ENCODE measurements at regions not wholly inside any gene's neighbourhood (a gene's known extent, or its start where the extent isn't known, plus 50 kb on each side); places are given as distances from the start of the nearest gene placed in this dataset.
"Not testable (repeated sequence)": the region's sequence is repeated elsewhere in the genome, so short reads cannot be mapped to it uniquely, and the experiment has no call there.

- Mint-ChIP-seq H3K27me3 (no peaks in the 10 kb centered on the region), H3K4me3 (no peak overlapping the region), H3K36me3 (no peaks in the 10 kb centered on the region), H3K27ac (no peak overlapping the region), H3K9me3 (peaks cover 0 to 4% of the 10 kb centered on the region in 2 donors), H3K4me1 (no peaks in the 10 kb centered on the region)
- DNase-seq: no peak
- ATAC-seq (replicated peaks): no peak
Observed at GRCh38 chr2:150091846-150092245, 395.6 kb downstream of the RND3 start.

- ATAC-seq (replicated peaks) (no peak), DNase-seq (no peak)
- Mint-ChIP-seq H3K9me3 (peaks cover 0 to 4% of the 10 kb centered on the region in 2 donors), H3K4me1 (no peaks in the 10 kb centered on the region), H3K36me3 (no peaks in the 10 kb centered on the region), H3K27ac (no peak overlapping the region), H3K4me3 (no peak overlapping the region), H3K27me3 (no peaks in the 10 kb centered on the region)
Observed at GRCh38 chr2:150090031-150090430, 397.4 kb downstream of the RND3 start.

GRCh38 chr2:150088538-150088937 is 398.9 kb downstream of the RND3 start:
- H3K27me3 Mint-ChIP-seq: no peaks in the 10 kb centered on the region
- no peak for DNase-seq

GRCh38 chr2:150085478-150085877 is 402.0 kb downstream of the RND3 start:
- no peak overlapping the region for H3K27ac Mint-ChIP-seq
- DNase-seq: no peak
- H3K9me3 Mint-ChIP-seq: peaks cover 5 to 11% of the 10 kb centered on the region in 2 donors
- ATAC-seq (replicated peaks): no peak
- no peaks in the 10 kb centered on the region for H3K27me3 Mint-ChIP-seq
- no peaks in the 10 kb centered on the region for H3K4me1 Mint-ChIP-seq
- no peaks in the 10 kb centered on the region for H3K36me3 Mint-ChIP-seq
- H3K4me3 Mint-ChIP-seq: no peak overlapping the region

More at GRCh38 chr2:150088538-150088937, 398.9 kb downstream of the RND3 start:
- Mint-ChIP-seq H3K9me3 (peaks cover 2 to 8% of the 10 kb centered on the region in 2 donors), H3K36me3 (no peaks in the 10 kb centered on the region), H3K4me1 (no peaks in the 10 kb centered on the region), H3K27ac (no peak overlapping the region), H3K4me3 (no peak overlapping the region)
- ATAC-seq (replicated peaks): no peak

- Mint-ChIP-seq H3K27ac (no peak overlapping the region), H3K27me3 (no peaks in the 10 kb centered on the region), H3K4me3 (no peak overlapping the region), H3K9me3 (peaks cover 5 to 7% of the 10 kb centered on the region in 2 donors), H3K4me1 (no peaks in the 10 kb centered on the region), H3K36me3 (no peaks in the 10 kb centered on the region)
- DNase-seq (no peak), ATAC-seq (replicated peaks) (no peak)
Observed at GRCh38 chr2:150081775-150082481, 405.5 kb downstream of the RND3 start.

- Mint-ChIP-seq H3K36me3 (no peaks in the 10 kb centered on the region), H3K27ac (no peak overlapping the region), H3K4me1 (no peaks in the 10 kb centered on the region), H3K27me3 (no peaks in the 10 kb centered on the region), H3K9me3 (peaks cover 4 to 13% of the 10 kb centered on the region in 2 donors), H3K4me3 (no peak overlapping the region)
- ATAC-seq (replicated peaks) (no peak), DNase-seq (no peak)
Observed at GRCh38 chr2:150076281-150076680, 411.2 kb downstream of the RND3 start.

- Mint-ChIP-seq H3K4me3 (no peak overlapping the region), H3K36me3 (no peaks in the 10 kb centered on the region), H3K9me3 (peaks cover 4 to 13% of the 10 kb centered on the region in 2 donors), H3K27ac (no peak overlapping the region), H3K27me3 (no peaks in the 10 kb centered on the region), H3K4me1 (no peaks in the 10 kb centered on the region)
- no peak for ATAC-seq (replicated peaks)
- no peak for DNase-seq
Observed at GRCh38 chr2:150075831-150076230, 411.6 kb downstream of the RND3 start.

- H3K36me3 Mint-ChIP-seq: no peaks in the 10 kb centered on the region
- no peak for ATAC-seq (replicated peaks)
Observed at GRCh38 chr2:150066490-150066889, 421.0 kb downstream of the RND3 start.

GRCh38 chr2:150063931-150064548 is 423.4 kb downstream of the RND3 start:
- no peak overlapping the region for H3K4me3 Mint-ChIP-seq
- ATAC-seq (replicated peaks) (no peak), DNase-seq (no peak)
- peaks cover 4 to 7% of the 10 kb centered on the region in 2 donors for H3K9me3 Mint-ChIP-seq
- H3K4me1 Mint-ChIP-seq: no peaks in the 10 kb centered on the region
- no peak overlapping the region for H3K27ac Mint-ChIP-seq
- no peaks in the 10 kb centered on the region for H3K36me3 Mint-ChIP-seq
- H3K27me3 Mint-ChIP-seq: no peaks in the 10 kb centered on the region

More at GRCh38 chr2:150066490-150066889, 421.0 kb downstream of the RND3 start:
- DNase-seq: no peak
- Mint-ChIP-seq H3K4me3 (no peak overlapping the region), H3K27me3 (no peaks in the 10 kb centered on the region), H3K27ac (no peak overlapping the region), H3K4me1 (no peaks in the 10 kb centered on the region), H3K9me3 (peaks cover 4 to 5% of the 10 kb centered on the region in 2 donors)

GRCh38 chr2:150063432-150063889 is 424.0 kb downstream of the RND3 start:
- Mint-ChIP-seq H3K4me3 (no peak overlapping the region), H3K4me1 (no peaks in the 10 kb centered on the region), H3K27ac (no peak overlapping the region), H3K9me3 (peaks cover 4 to 7% of the 10 kb centered on the region in 2 donors), H3K36me3 (no peaks in the 10 kb centered on the region), H3K27me3 (no peaks in the 10 kb centered on the region)
- ATAC-seq (replicated peaks): no peak
- DNase-seq: no peak

- Mint-ChIP-seq H3K4me3 (no peak overlapping the region), H3K4me1 (no peaks in the 10 kb centered on the region), H3K9me3 (peaks cover 4 to 7% of the 10 kb centered on the region in 2 donors), H3K36me3 (no peaks in the 10 kb centered on the region), H3K27me3 (no peaks in the 10 kb centered on the region), H3K27ac (no peak overlapping the region)
- no peak for ATAC-seq (replicated peaks)
- no peak for DNase-seq
Observed at GRCh38 chr2:150062416-150062815, 425.1 kb downstream of the RND3 start.

- ATAC-seq (replicated peaks): no peak
- Mint-ChIP-seq H3K27ac (no peak overlapping the region), H3K4me1 (no peaks in the 10 kb centered on the region), H3K27me3 (no peaks in the 10 kb centered on the region), H3K36me3 (no peaks in the 10 kb centered on the region), H3K4me3 (no peak overlapping the region), H3K9me3 (peaks cover 2 to 7% of the 10 kb centered on the region in 2 donors)
- DNase-seq: no peak
Observed at GRCh38 chr2:150060341-150060740, 427.1 kb downstream of the RND3 start.

GRCh38 chr2:150059676-150060075 is 427.8 kb downstream of the RND3 start:
- H3K9me3 Mint-ChIP-seq; H3K27ac Mint-ChIP-seq; H3K27me3 Mint-ChIP-seq; DNase-seq; ATAC-seq (replicated peaks); H3K4me3 Mint-ChIP-seq; H3K4me1 Mint-ChIP-seq; H3K36me3 Mint-ChIP-seq: not testable (repeated sequence)

GRCh38 chr2:150052457-150052856 is 435.0 kb downstream of the RND3 start:
- Mint-ChIP-seq H3K27ac (no peak overlapping the region), H3K36me3 (no peaks in the 10 kb centered on the region), H3K4me3 (no peak overlapping the region), H3K9me3 (peaks cover 7 to 14% of the 10 kb centered on the region in 2 donors), H3K4me1 (no peaks in the 10 kb centered on the region), H3K27me3 (no peaks in the 10 kb centered on the region)
- DNase-seq (no peak), ATAC-seq (replicated peaks) (no peak)

- Mint-ChIP-seq H3K9me3 (peaks cover 9 to 14% of the 10 kb centered on the region in 2 donors), H3K27me3 (no peaks in the 10 kb centered on the region), H3K27ac (no peak overlapping the region), H3K4me3 (no peak overlapping the region), H3K36me3 (no peaks in the 10 kb centered on the region), H3K4me1 (no peaks in the 10 kb centered on the region)
- ATAC-seq (replicated peaks): no peak
- no peak for DNase-seq
Observed at GRCh38 chr2:150051004-150051403, 436.5 kb downstream of the RND3 start.

Data from stimulated activated naive B cell treated with anti-CD40 and anti-IgM and Interleukin-4, amounts not matched to agents 10 μg/mL and 1 μg/mL and 100 μg/mL, for 72 hours (primary cell).